ENCODE measurements at regions not wholly inside any gene's neighbourhood (a gene's known extent, or its start where the extent isn't known, plus 50 kb on each side); places are given as distances from the start of the nearest gene placed in this dataset.

DNA sequence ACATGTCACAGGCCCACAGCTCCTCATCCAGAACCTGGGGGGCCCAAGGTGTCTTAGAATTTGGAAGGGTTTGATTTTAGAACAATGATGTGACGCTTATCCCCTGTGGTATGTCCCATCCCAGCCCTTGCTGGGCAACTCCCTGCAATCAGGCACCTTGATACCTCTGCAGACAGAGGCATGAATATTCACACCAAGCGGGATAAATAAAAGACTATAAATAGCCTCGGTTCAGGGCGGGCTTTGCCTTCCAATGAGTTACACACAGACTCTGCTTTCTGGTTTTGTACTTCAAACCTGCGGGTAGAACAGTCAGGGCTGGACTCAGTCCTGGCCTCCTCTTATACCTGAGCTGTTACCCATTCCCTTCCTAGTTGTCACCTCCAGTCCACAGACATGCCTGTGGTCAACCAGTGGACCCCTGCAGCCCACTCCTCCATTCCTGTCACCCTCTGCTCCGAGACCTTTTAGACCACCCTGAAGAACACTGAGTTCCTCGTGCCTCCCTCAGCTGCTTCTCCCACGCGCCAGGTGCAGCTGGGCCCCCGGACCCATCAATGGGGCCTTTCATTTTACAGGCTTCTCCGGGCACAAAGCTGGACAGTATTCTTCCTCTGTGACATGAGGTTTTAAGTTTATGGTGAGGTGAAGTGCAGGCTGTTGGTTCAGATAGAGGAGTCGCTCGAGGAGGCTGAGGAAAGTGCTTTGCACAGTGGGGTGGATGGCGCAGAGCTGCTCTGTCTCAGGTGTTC, 120.1 kb upstream of the TNR start:
- no peak for TF ChIP-seq EP300 (IDR thresholded peaks at IDR 0.05)
- TF ChIP-seq CTCF (IDR thresholded peaks at IDR 0.05), result no peak
- TF ChIP-seq POLR2A (IDR thresholded peaks at IDR 0.05), result no peak
- TF ChIP-seq POLR2AphosphoS5 (IDR thresholded peaks at IDR 0.05), result no peak

Measured in gastroesophageal sphincter (tissue), 3 donors.